ENCODE measurements at regions not wholly inside any gene's neighbourhood (a gene's known extent, or its start where the extent isn't known, plus 50 kb on each side); places are given as distances from the start of the nearest gene placed in this dataset.
"Not testable (repeated sequence)": the region's sequence is repeated elsewhere in the genome, so short reads cannot be mapped to it uniquely, and the experiment has no call there.

- Histone ChIP-seq H3K36me3 (ENCODE audit: insufficient read depth, low read length) (no peaks in the 10 kb centered on the region), H3K9ac (ENCODE audit: low read depth, low read length) (no peak overlapping the region), H3K9me3 (ENCODE audit: control insufficient read depth, insufficient read depth, low read length) (no peaks in the 10 kb centered on the region; the same call in 1 of the 2 replicates), H3K4me1 (ENCODE audit: insufficient read depth, low read length) (peaks cover 7% of the 10 kb centered on the region; the same call in 1 of the 2 replicates)
These were observed 521.4 kb downstream of the PCDH7 start for GRCh38 chr4:31241504-31242106.

- Histone ChIP-seq H3K36me3 (ENCODE audit: insufficient read depth, low read length) (no peaks in the 10 kb centered on the region), H3K9ac (ENCODE audit: low read depth, low read length) (no peak overlapping the region), H3K9me3 (ENCODE audit: control insufficient read depth, insufficient read depth, low read length) (no peaks in the 10 kb centered on the region), H3K4me1 (ENCODE audit: insufficient read depth, low read length) (0 out of 2 replicates have a peak, but pooled peaks cover 2% of the 10 kb centered on the region)
These were observed 526.7 kb downstream of the PCDH7 start for GRCh38 chr4:31246856-31247255.

GRCh38 chr4:31259119-31259518, 539.0 kb downstream of the PCDH7 start:
- H3K9me3 ChIP-seq (ENCODE audit: control insufficient read depth, insufficient read depth, low read length) = no peaks in the 10 kb centered on the region
- no peaks in the 10 kb centered on the region for H3K36me3 ChIP-seq (ENCODE audit: insufficient read depth, low read length)
- no peaks in the 10 kb centered on the region for H3K4me1 ChIP-seq (ENCODE audit: insufficient read depth, low read length)
- no peak overlapping the region for H3K9ac ChIP-seq (ENCODE audit: low read depth, low read length)

- no peak overlapping the region for H3K9ac ChIP-seq (ENCODE audit: low read depth, low read length)
- H3K4me1 ChIP-seq (ENCODE audit: insufficient read depth, low read length) = no peaks in the 10 kb centered on the region
- H3K9me3 ChIP-seq (ENCODE audit: control insufficient read depth, insufficient read depth, low read length) = no peaks in the 10 kb centered on the region
- no peaks in the 10 kb centered on the region for H3K36me3 ChIP-seq (ENCODE audit: insufficient read depth, low read length)
These were observed 541.5 kb downstream of the PCDH7 start for GRCh38 chr4:31261632-31262031.

- not testable (repeated sequence) for H3K9ac ChIP-seq (ENCODE audit: low read depth, low read length); H3K9me3 ChIP-seq (ENCODE audit: control insufficient read depth, insufficient read depth, low read length); H3K36me3 ChIP-seq (ENCODE audit: insufficient read depth, low read length); H3K4me1 ChIP-seq (ENCODE audit: insufficient read depth, low read length)
These were observed 545.9 kb downstream of the PCDH7 start for GRCh38 chr4:31266094-31266493.

GRCh38 chr4:31272331-31273061, 552.3 kb downstream of the PCDH7 start:
- H3K9me3 ChIP-seq (ENCODE audit: control insufficient read depth, insufficient read depth, low read length) = no peaks in the 10 kb centered on the region
- H3K36me3 ChIP-seq (ENCODE audit: insufficient read depth, low read length) = no peaks in the 10 kb centered on the region
- peaks cover 6% of the 10 kb centered on the region; the same call in 1 of the 2 replicates for H3K4me1 ChIP-seq (ENCODE audit: insufficient read depth, low read length)
- H3K9ac ChIP-seq (ENCODE audit: low read depth, low read length) = no peak overlapping the region

- Histone ChIP-seq H3K9me3 (ENCODE audit: control insufficient read depth, insufficient read depth, low read length) (no peaks in the 10 kb centered on the region), H3K9ac (ENCODE audit: low read depth, low read length) (no peak overlapping the region), H3K4me1 (ENCODE audit: insufficient read depth, low read length) (peaks cover 6% of the 10 kb centered on the region; the same call in 1 of the 2 replicates), H3K36me3 (ENCODE audit: insufficient read depth, low read length) (no peaks in the 10 kb centered on the region)
These were observed 555.7 kb downstream of the PCDH7 start for GRCh38 chr4:31275906-31276305.

- no peak overlapping the region for H3K9ac ChIP-seq (ENCODE audit: low read depth, low read length)
- H3K9me3 ChIP-seq (ENCODE audit: control insufficient read depth, insufficient read depth, low read length) = peaks cover 4% of the 10 kb centered on the region
- H3K36me3 ChIP-seq (ENCODE audit: insufficient read depth, low read length) = no peaks in the 10 kb centered on the region
- H3K4me1 ChIP-seq (ENCODE audit: insufficient read depth, low read length) = no peaks in the 10 kb centered on the region
These were observed 563.5 kb downstream of the PCDH7 start for GRCh38 chr4:31283679-31284078.

- Histone ChIP-seq H3K9me3 (ENCODE audit: control insufficient read depth, insufficient read depth, low read length) (no peaks in the 10 kb centered on the region), H3K9ac (ENCODE audit: low read depth, low read length) (no peak overlapping the region), H3K36me3 (ENCODE audit: insufficient read depth, low read length) (no peaks in the 10 kb centered on the region), H3K4me1 (ENCODE audit: insufficient read depth, low read length) (peaks cover 6% of the 10 kb centered on the region; the same call in 1 of the 2 replicates)
These were observed 570.7 kb downstream of the PCDH7 start for GRCh38 chr4:31290836-31291235.

- Histone ChIP-seq H3K9me3 (ENCODE audit: control insufficient read depth, insufficient read depth, low read length) (no peaks in the 10 kb centered on the region), H3K36me3 (ENCODE audit: insufficient read depth, low read length) (no peaks in the 10 kb centered on the region), H3K9ac (ENCODE audit: low read depth, low read length) (no peak overlapping the region), H3K4me1 (ENCODE audit: insufficient read depth, low read length) (peaks cover 6% of the 10 kb centered on the region; the same call in 1 of the 2 replicates)
These were observed 571.1 kb downstream of the PCDH7 start for GRCh38 chr4:31291238-31291637.

- no peaks in the 10 kb centered on the region for H3K36me3 ChIP-seq (ENCODE audit: insufficient read depth, low read length)
- H3K9me3 ChIP-seq (ENCODE audit: control insufficient read depth, insufficient read depth, low read length) = no peaks in the 10 kb centered on the region
- H3K9ac ChIP-seq (ENCODE audit: low read depth, low read length) = no peak overlapping the region
- H3K4me1 ChIP-seq (ENCODE audit: insufficient read depth, low read length) = peaks cover 6% of the 10 kb centered on the region; the same call in 1 of the 2 replicates
These were observed 574.7 kb downstream of the PCDH7 start for GRCh38 chr4:31294655-31295480.

- Histone ChIP-seq H3K9ac (ENCODE audit: low read depth, low read length) (no peak overlapping the region), H3K36me3 (ENCODE audit: insufficient read depth, low read length) (no peaks in the 10 kb centered on the region), H3K9me3 (ENCODE audit: control insufficient read depth, insufficient read depth, low read length) (no peaks in the 10 kb centered on the region), H3K4me1 (ENCODE audit: insufficient read depth, low read length) (no peaks in the 10 kb centered on the region)
These were observed 578.6 kb downstream of the PCDH7 start for GRCh38 chr4:31298737-31299136.

- H3K9me3 ChIP-seq (ENCODE audit: control insufficient read depth, insufficient read depth, low read length) = no peaks in the 10 kb centered on the region
- H3K9ac ChIP-seq (ENCODE audit: low read depth, low read length) = no peak overlapping the region
- H3K4me1 ChIP-seq (ENCODE audit: insufficient read depth, low read length) = no peaks in the 10 kb centered on the region
- no peaks in the 10 kb centered on the region for H3K36me3 ChIP-seq (ENCODE audit: insufficient read depth, low read length)
These were observed 586.9 kb downstream of the PCDH7 start for GRCh38 chr4:31307029-31307428.

- Histone ChIP-seq H3K4me1 (ENCODE audit: insufficient read depth, low read length) (no peaks in the 10 kb centered on the region), H3K9ac (ENCODE audit: low read depth, low read length) (no peak overlapping the region), H3K9me3 (ENCODE audit: control insufficient read depth, insufficient read depth, low read length) (no peaks in the 10 kb centered on the region; the same call in 1 of the 2 replicates), H3K36me3 (ENCODE audit: insufficient read depth, low read length) (no peaks in the 10 kb centered on the region)
These were observed 604.6 kb downstream of the PCDH7 start for GRCh38 chr4:31324814-31325213.

All from ES-I3 (cell line).